ENCODE measurements at regions not wholly inside any gene's neighbourhood (a gene's known extent, or its start where the extent isn't known, plus 50 kb on each side); places are given as distances from the start of the nearest gene placed in this dataset.

GRCh38 chr1:218573925-218574324 is 228.8 kb downstream of the TGFB2 start:
- peak; percentile 78 for FAIRE-seq
- peak; percentile 44 for DNase-seq (ENCODE audit: low spot score)

- FAIRE-seq, result no peak
- no peak for DNase-seq (ENCODE audit: low spot score)
Measured at GRCh38 chr1:218575079-218575478, 229.9 kb downstream of the TGFB2 start.

GRCh38 chr1:218575856-218576255 is 230.7 kb downstream of the TGFB2 start:
- peak; percentile 46 for DNase-seq (ENCODE audit: low spot score)
- FAIRE-seq, result no peak

GRCh38 chr1:218582646-218583045 is 237.5 kb downstream of the TGFB2 start:
- FAIRE-seq (no peak), DNase-seq (ENCODE audit: low spot score) (no peak)

GRCh38 chr1:218584418-218585155 is 239.5 kb downstream of the TGFB2 start:
- DNase-seq (ENCODE audit: low spot score), result peak; percentile 95

GRCh38 chr1:218585511-218586184 is 240.5 kb downstream of the TGFB2 start:
- FAIRE-seq (peak; percentile 92), DNase-seq (ENCODE audit: low spot score) (peak; percentile 98)

More at GRCh38 chr1:218584418-218585155, 239.5 kb downstream of the TGFB2 start:
- FAIRE-seq, result peak; percentile 98

GRCh38 chr1:218587900-218588299 is 242.8 kb downstream of the TGFB2 start:
- no peak for FAIRE-seq
- no peak for DNase-seq (ENCODE audit: low spot score)

GRCh38 chr1:218588540-218589172 is 243.5 kb downstream of the TGFB2 start:
- no peak for DNase-seq (ENCODE audit: low spot score)
- FAIRE-seq, result no peak

- FAIRE-seq (no peak), DNase-seq (ENCODE audit: low spot score) (no peak)
Measured at GRCh38 chr1:218589487-218589886, 244.4 kb downstream of the TGFB2 start.

- DNase-seq (ENCODE audit: low spot score) (peak; percentile 26), FAIRE-seq (peak; percentile 55)
Measured at GRCh38 chr1:218591966-218592365, 246.8 kb downstream of the TGFB2 start.

- peak; percentile 67 for DNase-seq (ENCODE audit: low spot score)
- FAIRE-seq, result peak; percentile 61
Measured at GRCh38 chr1:218592688-218593087, 247.6 kb downstream of the TGFB2 start.

- no peak for DNase-seq (ENCODE audit: low spot score)
Measured at GRCh38 chr1:218600968-218601367, 255.8 kb downstream of the TGFB2 start.

GRCh38 chr1:218604217-218604616 is 259.1 kb downstream of the TGFB2 start:
- FAIRE-seq (no peak), DNase-seq (ENCODE audit: low spot score) (no peak)

More at GRCh38 chr1:218600968-218601367, 255.8 kb downstream of the TGFB2 start:
- FAIRE-seq, result no peak

- DNase-seq (ENCODE audit: low spot score) (no peak), FAIRE-seq (no peak)
Measured at GRCh38 chr1:218611916-218612585, 266.9 kb downstream of the TGFB2 start.

- FAIRE-seq (no peak), DNase-seq (ENCODE audit: low spot score) (no peak)
Measured at GRCh38 chr1:218613105-218613504, 268.0 kb downstream of the TGFB2 start.

GRCh38 chr1:218614031-218614430 is 268.9 kb downstream of the TGFB2 start:
- FAIRE-seq, result no peak

GRCh38 chr1:218616681-218617080 is 271.5 kb downstream of the TGFB2 start:
- DNase-seq (ENCODE audit: low spot score) (no peak), FAIRE-seq (no peak)

More at GRCh38 chr1:218614031-218614430, 268.9 kb downstream of the TGFB2 start:
- no peak for DNase-seq (ENCODE audit: low spot score)

- FAIRE-seq (no peak), DNase-seq (ENCODE audit: low spot score) (no peak)
Measured at GRCh38 chr1:218617986-218618385, 272.9 kb downstream of the TGFB2 start.

GRCh38 chr1:218620956-218621355 is 275.8 kb downstream of the TGFB2 start:
- FAIRE-seq (no peak), DNase-seq (ENCODE audit: low spot score) (no peak)

GRCh38 chr1:218624052-218624451 is 278.9 kb downstream of the TGFB2 start:
- FAIRE-seq, result no peak
- DNase-seq (ENCODE audit: low spot score), result no peak

- DNase-seq (ENCODE audit: low spot score) (no peak), FAIRE-seq (no peak)
Measured at GRCh38 chr1:218625393-218625792, 280.3 kb downstream of the TGFB2 start.
